ENCODE measurements at regions not wholly inside any gene's neighbourhood (a gene's known extent, or its start where the extent isn't known, plus 50 kb on each side); places are given as distances from the start of the nearest gene placed in this dataset.

GRCh38 chr11:24312464-24313238, 184.2 kb upstream of the LUZP2 start:
- Mint-ChIP-seq H3K36me3 (no peaks in the 10 kb centered on the region), H3K4me3 (peak overlapping the region in 1 of 10 donors; percentile 9), H3K27ac (no peak overlapping the region), H3K9me3 (peaks cover 0 to 36% (median 8%) of the 10 kb centered on the region in 11 donors), H3K27me3 (no peaks in the 10 kb centered on the region), H3K4me1 (peaks cover 0 to 7% (median 0%) of the 10 kb centered on the region in 7 donors)
- no peaks in the 10 kb centered on the region for H3K4me1 ChIP-seq (ENCODE audit: control insufficient read depth in 2 of 2, insufficient read depth in 2 of 2, low read length in 2 of 2)
- no peak overlapping the region for H3K27ac ChIP-seq (ENCODE audit: low read depth, low read length)
- H3K36me3 ChIP-seq (ENCODE audit: control insufficient read depth in 2 of 3, insufficient read depth in 3 of 3, low read length in 3 of 3): no peaks in the 10 kb centered on the region
- H3K27me3 ChIP-seq (ENCODE audit: control insufficient read depth in 2 of 2, insufficient read depth in 2 of 2, low read length in 2 of 2): no peaks in the 10 kb centered on the region
- H3K9me3 ChIP-seq (ENCODE audit: control insufficient read depth in 2 of 3, low read length in 3 of 3): no peaks in the 10 kb centered on the region
- no peak overlapping the region for H3K4me3 ChIP-seq (ENCODE audit: low read length)
- ATAC-seq (peak; percentile 44), DNase-seq (no peak)
- intact Hi-C loops (cut with micrococcal nuclease): no loop called here
- ChIA-PET CTCF (no interaction called here), POLR2A (no interaction called here)

- Histone ChIP-seq H3K4me3 (ENCODE audit: low read length) (no peak overlapping the region), H3K27me3 (ENCODE audit: control insufficient read depth in 2 of 2, insufficient read depth in 2 of 2, low read length in 2 of 2) (no peaks in the 10 kb centered on the region), H3K36me3 (ENCODE audit: control insufficient read depth in 2 of 3, insufficient read depth in 3 of 3, low read length in 3 of 3) (no peaks in the 10 kb centered on the region), H3K27ac (ENCODE audit: low read depth, low read length) (no peak overlapping the region), H3K4me1 (ENCODE audit: control insufficient read depth in 2 of 2, insufficient read depth in 2 of 2, low read length in 2 of 2) (no peaks in the 10 kb centered on the region), H3K9me3 (ENCODE audit: control insufficient read depth in 2 of 3, low read length in 3 of 3) (no peaks in the 10 kb centered on the region)
- no peak for DNase-seq
- ATAC-seq: no peak
- H3K27ac Mint-ChIP-seq: no peak overlapping the region
- ChIA-PET CTCF (no interaction called here), POLR2A (no interaction called here)
- intact Hi-C loops (cut with micrococcal nuclease): no loop called here
- H3K4me1 Mint-ChIP-seq: no peaks in the 10 kb centered on the region
- no peaks in the 10 kb centered on the region for H3K27me3 Mint-ChIP-seq
- no peaks in the 10 kb centered on the region for H3K36me3 Mint-ChIP-seq
- H3K9me3 Mint-ChIP-seq: peaks cover 2 to 23% (median 5%) of the 10 kb centered on the region in 11 donors
- no peak overlapping the region for H3K4me3 Mint-ChIP-seq
Observed at GRCh38 chr11:24321229-24321628, 175.6 kb upstream of the LUZP2 start.

DNA sequence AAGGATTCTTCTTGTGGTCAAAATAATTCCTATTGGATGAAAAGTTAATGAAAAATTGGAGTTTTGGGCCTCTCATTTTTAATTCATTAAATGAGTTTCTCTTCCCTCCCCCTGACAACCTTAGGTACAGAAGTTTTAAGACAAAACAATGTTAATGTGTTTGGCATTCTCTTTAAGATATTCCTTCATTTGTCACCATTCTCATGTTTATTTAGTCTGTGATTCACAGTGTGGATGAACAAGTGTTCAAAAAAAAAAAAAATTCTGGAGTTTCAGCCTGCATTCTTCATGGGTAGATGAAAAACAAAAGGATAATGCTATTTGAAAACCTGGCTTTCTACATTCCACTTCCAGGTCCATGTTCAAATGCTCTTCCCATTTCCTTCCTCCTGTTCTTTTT, 172.6 kb upstream of the LUZP2 start:
- Mint-ChIP-seq H3K27ac (no peak overlapping the region), H3K36me3 (no peaks in the 10 kb centered on the region), H3K27me3 (no peaks in the 10 kb centered on the region), H3K4me1 (no peaks in the 10 kb centered on the region), H3K4me3 (no peak overlapping the region), H3K9me3 (peaks cover 0 to 21% (median under 1%) of the 10 kb centered on the region in 11 donors)
- intact Hi-C loops (cut with micrococcal nuclease): no loop called here
- POLR2A ChIA-PET: no interaction called here
- H3K4me1 ChIP-seq (ENCODE audit: control insufficient read depth in 2 of 2, insufficient read depth in 2 of 2, low read length in 2 of 2): no peaks in the 10 kb centered on the region
- no peaks in the 10 kb centered on the region for H3K36me3 ChIP-seq (ENCODE audit: control insufficient read depth in 2 of 3, insufficient read depth in 3 of 3, low read length in 3 of 3)
- H3K9me3 ChIP-seq (ENCODE audit: control insufficient read depth in 2 of 3, low read length in 3 of 3): no peaks in the 10 kb centered on the region
- no peak for DNase-seq
- no peaks in the 10 kb centered on the region for H3K27me3 ChIP-seq (ENCODE audit: control insufficient read depth in 2 of 2, insufficient read depth in 2 of 2, low read length in 2 of 2)
- no peak overlapping the region for H3K27ac ChIP-seq (ENCODE audit: low read depth, low read length)
- CTCF ChIA-PET: no interaction called here
- ATAC-seq: no peak
- H3K4me3 ChIP-seq (ENCODE audit: low read length): no peak overlapping the region

GRCh38 chr11:24344222-24344621, 152.6 kb upstream of the LUZP2 start:
- intact Hi-C loops (cut with micrococcal nuclease): no loop called here
- Mint-ChIP-seq H3K36me3 (no peaks in the 10 kb centered on the region), H3K9me3 (peaks cover 0 to 8% (median 2%) of the 10 kb centered on the region in 11 donors), H3K27me3 (no peaks in the 10 kb centered on the region), H3K4me1 (no peaks in the 10 kb centered on the region), H3K4me3 (no peak overlapping the region), H3K27ac (no peak overlapping the region)
- Histone ChIP-seq H3K27ac (ENCODE audit: low read depth, low read length) (no peak overlapping the region), H3K27me3 (ENCODE audit: control insufficient read depth in 2 of 2, insufficient read depth in 2 of 2, low read length in 2 of 2) (no peaks in the 10 kb centered on the region), H3K36me3 (ENCODE audit: control insufficient read depth in 2 of 3, insufficient read depth in 3 of 3, low read length in 3 of 3) (no peaks in the 10 kb centered on the region), H3K4me3 (ENCODE audit: low read length) (no peak overlapping the region), H3K9me3 (ENCODE audit: control insufficient read depth in 2 of 3, low read length in 3 of 3) (no peaks in the 10 kb centered on the region), H3K4me1 (ENCODE audit: control insufficient read depth in 2 of 2, insufficient read depth in 2 of 2, low read length in 2 of 2) (no peaks in the 10 kb centered on the region)
- DNase-seq: no peak
- POLR2A ChIA-PET: no interaction called here
- ATAC-seq: no peak
- CTCF ChIA-PET: no interaction called here

GRCh38 chr11:24348908-24349307, 147.9 kb upstream of the LUZP2 start:
- Mint-ChIP-seq H3K27ac (no peak overlapping the region), H3K4me3 (no peak overlapping the region), H3K27me3 (no peaks in the 10 kb centered on the region), H3K36me3 (no peaks in the 10 kb centered on the region), H3K9me3 (peaks cover 0 to 6% (median 0%) of the 10 kb centered on the region in 11 donors), H3K4me1 (no peaks in the 10 kb centered on the region)
- DNase-seq: no peak
- Histone ChIP-seq H3K27ac (ENCODE audit: low read depth, low read length) (no peak overlapping the region), H3K36me3 (ENCODE audit: control insufficient read depth in 2 of 3, insufficient read depth in 3 of 3, low read length in 3 of 3) (no peaks in the 10 kb centered on the region), H3K9me3 (ENCODE audit: control insufficient read depth in 2 of 3, low read length in 3 of 3) (no peaks in the 10 kb centered on the region), H3K4me1 (ENCODE audit: control insufficient read depth in 2 of 2, insufficient read depth in 2 of 2, low read length in 2 of 2) (no peaks in the 10 kb centered on the region), H3K27me3 (ENCODE audit: control insufficient read depth in 2 of 2, insufficient read depth in 2 of 2, low read length in 2 of 2) (no peaks in the 10 kb centered on the region), H3K4me3 (ENCODE audit: low read length) (no peak overlapping the region)
- ChIA-PET CTCF (no interaction called here), POLR2A (no interaction called here)
- ATAC-seq: no peak
- intact Hi-C loops (cut with micrococcal nuclease): no loop called here

- peaks cover 0 to 9% (median 0%) of the 10 kb centered on the region in 11 donors for H3K9me3 Mint-ChIP-seq
- no peak overlapping the region for H3K27ac Mint-ChIP-seq
- no peak overlapping the region for H3K4me3 Mint-ChIP-seq
- Histone ChIP-seq H3K36me3 (ENCODE audit: control insufficient read depth in 2 of 3, insufficient read depth in 3 of 3, low read length in 3 of 3) (no peaks in the 10 kb centered on the region), H3K4me3 (ENCODE audit: low read length) (no peak overlapping the region), H3K27me3 (ENCODE audit: control insufficient read depth in 2 of 2, insufficient read depth in 2 of 2, low read length in 2 of 2) (no peaks in the 10 kb centered on the region), H3K27ac (ENCODE audit: low read depth, low read length) (no peak overlapping the region), H3K4me1 (ENCODE audit: control insufficient read depth in 2 of 2, insufficient read depth in 2 of 2, low read length in 2 of 2) (no peaks in the 10 kb centered on the region), H3K9me3 (ENCODE audit: control insufficient read depth in 2 of 3, low read length in 3 of 3) (no peaks in the 10 kb centered on the region)
- DNase-seq: no peak
- H3K4me1 Mint-ChIP-seq: no peaks in the 10 kb centered on the region
- no peaks in the 10 kb centered on the region for H3K36me3 Mint-ChIP-seq
- POLR2A ChIA-PET: no interaction called here
- no peaks in the 10 kb centered on the region for H3K27me3 Mint-ChIP-seq
- ATAC-seq: no peak
- CTCF ChIA-PET: no interaction called here
- intact Hi-C loops (cut with micrococcal nuclease): no loop called here
Observed at GRCh38 chr11:24351179-24351578, 145.7 kb upstream of the LUZP2 start.

GRCh38 chr11:24356501-24356900, 140.4 kb upstream of the LUZP2 start:
- CTCF ChIA-PET: no interaction called here
- H3K4me1 Mint-ChIP-seq: peaks cover 0 to 3% (median 0%) of the 10 kb centered on the region in 7 donors
- no peaks in the 10 kb centered on the region for H3K27me3 Mint-ChIP-seq
- H3K27ac ChIP-seq (ENCODE audit: low read depth, low read length): no peak overlapping the region
- no peaks in the 10 kb centered on the region for H3K36me3 ChIP-seq (ENCODE audit: control insufficient read depth in 2 of 3, insufficient read depth in 3 of 3, low read length in 3 of 3)
- no peak overlapping the region for H3K4me3 ChIP-seq (ENCODE audit: low read length)
- H3K4me3 Mint-ChIP-seq: no peak overlapping the region
- H3K36me3 Mint-ChIP-seq: no peaks in the 10 kb centered on the region
- no peak for ATAC-seq
- no peak for DNase-seq
- no peaks in the 10 kb centered on the region for H3K27me3 ChIP-seq (ENCODE audit: control insufficient read depth in 2 of 2, insufficient read depth in 2 of 2, low read length in 2 of 2)
- H3K4me1 ChIP-seq (ENCODE audit: control insufficient read depth in 2 of 2, insufficient read depth in 2 of 2, low read length in 2 of 2): no peaks in the 10 kb centered on the region
- H3K27ac Mint-ChIP-seq: no peak overlapping the region
- peaks cover 0 to 9% (median 2%) of the 10 kb centered on the region in 11 donors for H3K9me3 Mint-ChIP-seq
- POLR2A ChIA-PET: no interaction called here
- peaks cover 0 to 5% (median 0%) of the 10 kb centered on the region in 3 experiments for H3K9me3 ChIP-seq (ENCODE audit: control insufficient read depth in 2 of 3, low read length in 3 of 3)
- intact Hi-C loops (cut with micrococcal nuclease): no loop called here

All from naive thymus-derived CD4-positive, alpha-beta T cell (primary cell).